GM23338 (cell line): ENCODE measurements at regions not wholly inside any gene's neighbourhood (a gene's known extent, or its start where the extent isn't known, plus 50 kb on each side); places are given as distances from the start of the nearest gene placed in this dataset.

Experiments
- ATAC-seq: fragments of 200-7000 bp; cut with Tn5 transposase; 3 replicates; pipeline ENCODE4 v1.9.1; 2020
- DNase-seq: peaks from one replicate; pipeline ENCODE4 v3.0.0-alpha.2; 2015; ENCODE audit warnings: low spot score
- H2AFZ ChIP-seq: fragments of 200-600 bp; sonication (generic); 2 replicates; pipeline ENCODE4 v1.8.0; 2016; ENCODE audit warnings: antibody characterized with exemption, mild to moderate bottlenecking, moderate library complexity
- H3F3A ChIP-seq: fragments of 200-600 bp; sonication (generic); replicated peaks from 2 replicates; pipeline ENCODE4 v1.8.0; 2017; ENCODE audit warnings: antibody characterized with exemption, mixed run types, low read depth
- H3K27ac ChIP-seq: fragments of 200-600 bp; sonication (generic); 2 replicates; pipeline ENCODE4 v1.6.1; 2016; ENCODE audit warnings: low read depth
- H3K27me3 ChIP-seq: fragments of 200-600 bp; sonication (generic); 2 replicates; pipeline ENCODE4 v1.8.0; 2016; ENCODE audit warnings: mild to moderate bottlenecking, mixed run types, moderate library complexity; ENCODE audit not compliant: insufficient read depth
- H3K36me3 ChIP-seq: fragments of 200-600 bp; sonication (generic); 2 replicates; pipeline ENCODE4 v1.8.0; 2016; ENCODE audit warnings: mild to moderate bottlenecking; ENCODE audit not compliant: insufficient read depth
- H3K4me1 ChIP-seq: fragments of 200-600 bp; sonication (generic); 2 replicates; pipeline ENCODE4 v1.8.0; 2016; ENCODE audit warnings: mild to moderate bottlenecking, moderate library complexity; ENCODE audit not compliant: insufficient read depth
- H3K4me2 ChIP-seq: fragments of 200-600 bp; sonication (generic); 2 replicates; pipeline ENCODE4 v1.7.1; 2017; ENCODE audit warnings: mixed run types
- H3K4me3 ChIP-seq: fragments of 200-600 bp; sonication (generic); 2 replicates; pipeline ENCODE4 v1.6.1; 2016; ENCODE audit warnings: mixed run types
- H3K79me2 ChIP-seq: fragments of 200-600 bp; sonication (generic); replicated peaks from 2 replicates; pipeline ENCODE4 v1.8.0; 2017; ENCODE audit warnings: mild to moderate bottlenecking; ENCODE audit not compliant: insufficient read depth
- H3K9me2 ChIP-seq: fragments of 200-600 bp; sonication (generic); 2 replicates; pipeline ENCODE4 v1.8.0; 2017; ENCODE audit not compliant: insufficient read depth
- H4K20me1 ChIP-seq: fragments of 200-600 bp; sonication (generic); replicated peaks from 2 replicates; pipeline ENCODE4 v1.8.0; 2017; ENCODE audit warnings: mild to moderate bottlenecking; ENCODE audit not compliant: insufficient read depth
- H3K27ac Mint-ChIP-seq: 2 replicates; pipeline ENCODE4 v1.8.0; 2020; ENCODE audit warnings: inconsistent platforms, mild to moderate bottlenecking, moderate library complexity, mixed read lengths
- H3K27me3 Mint-ChIP-seq: 3 replicates; pipeline ENCODE4 v1.8.0; 2022; ENCODE audit warnings: low read depth, mild to moderate bottlenecking, moderate library complexity, mixed read lengths, inconsistent platforms; ENCODE audit not compliant: insufficient read depth, poor library complexity
- H3K36me3 Mint-ChIP-seq: 3 replicates; pipeline ENCODE4 v1.8.0; 2021; ENCODE audit warnings: low read depth, mild to moderate bottlenecking, inconsistent platforms, moderate library complexity, mixed read lengths
- H3K4me1 Mint-ChIP-seq: 3 replicates; pipeline ENCODE4 v1.8.0; 2020; ENCODE audit warnings: mild to moderate bottlenecking, inconsistent platforms, mixed read lengths
- H3K4me3 Mint-ChIP-seq: 3 replicates; pipeline ENCODE4 v1.8.0; 2021; ENCODE audit warnings: moderate library complexity, mild to moderate bottlenecking, inconsistent platforms, mixed read lengths
- H3K9me3 Mint-ChIP-seq: 3 replicates; pipeline ENCODE4 v1.8.0; 2020; ENCODE audit warnings: moderate library complexity, mild to moderate bottlenecking, inconsistent platforms, mixed read lengths
- EZH2 ChIP-seq: fragments of 200-600 bp; sonication (generic); IDR thresholded peaks from one replicate; pipeline ENCODE4 v1.8.0; 2017; ENCODE audit warnings: antibody characterized with exemption, mild to moderate bottlenecking, low read depth; ENCODE audit not compliant: unreplicated experiment
- EZH2phosphoT487 ChIP-seq: fragments of 200-600 bp; sonication (generic); IDR thresholded peaks from one replicate; pipeline ENCODE4 v1.8.1; 2018; ENCODE audit warnings: antibody characterized with exemption; ENCODE audit not compliant: unreplicated experiment
- JUNB ChIP-seq: IDR thresholded peaks from one replicate; pipeline ENCODE4 v1.6.1; 2016; ENCODE audit warnings: antibody characterized with exemption; ENCODE audit not compliant: unreplicated experiment
- NANOG ChIP-seq: IDR thresholded peaks from 2 replicates; pipeline ENCODE4 v1.6.1; 2016; ENCODE audit warnings: antibody characterized with exemption, borderline replicate concordance
- STAT1 ChIP-seq: IDR thresholded peaks from one replicate; pipeline ENCODE4 v1.6.1; 2016; ENCODE audit warnings: antibody characterized with exemption; ENCODE audit not compliant: unreplicated experiment
- ZNF114 ChIP-seq: fragments of 250-450 bp; sonication (Bioruptor Pico); IDR thresholded peaks from 2 replicates; pipeline ENCODE4 v1.5.0; 2020; ENCODE audit warnings: mild to moderate bottlenecking, moderate library complexity
- ZNF331 ChIP-seq: fragments of 250-450 bp; sonication (Bioruptor Pico); IDR thresholded peaks from 2 replicates; pipeline ENCODE4 v1.5.0; 2020; ENCODE audit warnings: low read depth, mild to moderate bottlenecking, moderate library complexity
- TF ChIP-seq, protein P1 (sequence below): fragments of 250-450 bp; sonication (Bioruptor Pico); IDR thresholded peaks from 2 replicates; pipeline ENCODE4 v1.5.0; 2020; ENCODE audit warnings: mild to moderate bottlenecking, moderate library complexity
- TF ChIP-seq, protein P2 (sequence below), 2 experiments: fragments of 200-600 bp in 1 of 2; sonication (generic) in 1 of 2; conservative IDR thresholded peaks; 2 replicates each; pipeline versions ENCODE4 v1.5.1 to v1.6.1; 2016 to 2017; ENCODE audit warnings: antibody characterized with exemption in 2 of 2, low read depth in 2 of 2, mild to moderate bottlenecking in 2 of 2, moderate library complexity in 1 of 2

DNA sequence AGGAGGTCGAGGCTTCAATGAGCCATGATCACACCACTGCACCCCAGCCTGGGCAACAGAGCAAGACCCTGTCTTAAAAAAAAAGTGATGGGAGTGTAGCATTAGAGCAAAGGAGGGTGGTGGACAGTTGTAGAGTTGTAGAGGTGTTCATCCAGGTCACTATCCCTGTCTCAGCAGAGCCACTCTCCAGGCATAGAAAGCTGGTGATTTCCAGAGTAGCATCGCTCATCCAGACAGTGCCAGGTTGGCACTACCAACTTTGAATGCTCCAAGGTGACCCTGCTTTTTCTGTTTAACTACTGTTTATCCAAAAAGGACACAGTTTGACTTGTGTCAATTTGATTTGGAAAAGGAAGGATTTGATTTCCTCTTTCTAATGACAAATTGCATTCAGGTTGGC lies 147.3 kb downstream of the USP46 start (continued):
- TF ChIP-seq, protein P1, sequence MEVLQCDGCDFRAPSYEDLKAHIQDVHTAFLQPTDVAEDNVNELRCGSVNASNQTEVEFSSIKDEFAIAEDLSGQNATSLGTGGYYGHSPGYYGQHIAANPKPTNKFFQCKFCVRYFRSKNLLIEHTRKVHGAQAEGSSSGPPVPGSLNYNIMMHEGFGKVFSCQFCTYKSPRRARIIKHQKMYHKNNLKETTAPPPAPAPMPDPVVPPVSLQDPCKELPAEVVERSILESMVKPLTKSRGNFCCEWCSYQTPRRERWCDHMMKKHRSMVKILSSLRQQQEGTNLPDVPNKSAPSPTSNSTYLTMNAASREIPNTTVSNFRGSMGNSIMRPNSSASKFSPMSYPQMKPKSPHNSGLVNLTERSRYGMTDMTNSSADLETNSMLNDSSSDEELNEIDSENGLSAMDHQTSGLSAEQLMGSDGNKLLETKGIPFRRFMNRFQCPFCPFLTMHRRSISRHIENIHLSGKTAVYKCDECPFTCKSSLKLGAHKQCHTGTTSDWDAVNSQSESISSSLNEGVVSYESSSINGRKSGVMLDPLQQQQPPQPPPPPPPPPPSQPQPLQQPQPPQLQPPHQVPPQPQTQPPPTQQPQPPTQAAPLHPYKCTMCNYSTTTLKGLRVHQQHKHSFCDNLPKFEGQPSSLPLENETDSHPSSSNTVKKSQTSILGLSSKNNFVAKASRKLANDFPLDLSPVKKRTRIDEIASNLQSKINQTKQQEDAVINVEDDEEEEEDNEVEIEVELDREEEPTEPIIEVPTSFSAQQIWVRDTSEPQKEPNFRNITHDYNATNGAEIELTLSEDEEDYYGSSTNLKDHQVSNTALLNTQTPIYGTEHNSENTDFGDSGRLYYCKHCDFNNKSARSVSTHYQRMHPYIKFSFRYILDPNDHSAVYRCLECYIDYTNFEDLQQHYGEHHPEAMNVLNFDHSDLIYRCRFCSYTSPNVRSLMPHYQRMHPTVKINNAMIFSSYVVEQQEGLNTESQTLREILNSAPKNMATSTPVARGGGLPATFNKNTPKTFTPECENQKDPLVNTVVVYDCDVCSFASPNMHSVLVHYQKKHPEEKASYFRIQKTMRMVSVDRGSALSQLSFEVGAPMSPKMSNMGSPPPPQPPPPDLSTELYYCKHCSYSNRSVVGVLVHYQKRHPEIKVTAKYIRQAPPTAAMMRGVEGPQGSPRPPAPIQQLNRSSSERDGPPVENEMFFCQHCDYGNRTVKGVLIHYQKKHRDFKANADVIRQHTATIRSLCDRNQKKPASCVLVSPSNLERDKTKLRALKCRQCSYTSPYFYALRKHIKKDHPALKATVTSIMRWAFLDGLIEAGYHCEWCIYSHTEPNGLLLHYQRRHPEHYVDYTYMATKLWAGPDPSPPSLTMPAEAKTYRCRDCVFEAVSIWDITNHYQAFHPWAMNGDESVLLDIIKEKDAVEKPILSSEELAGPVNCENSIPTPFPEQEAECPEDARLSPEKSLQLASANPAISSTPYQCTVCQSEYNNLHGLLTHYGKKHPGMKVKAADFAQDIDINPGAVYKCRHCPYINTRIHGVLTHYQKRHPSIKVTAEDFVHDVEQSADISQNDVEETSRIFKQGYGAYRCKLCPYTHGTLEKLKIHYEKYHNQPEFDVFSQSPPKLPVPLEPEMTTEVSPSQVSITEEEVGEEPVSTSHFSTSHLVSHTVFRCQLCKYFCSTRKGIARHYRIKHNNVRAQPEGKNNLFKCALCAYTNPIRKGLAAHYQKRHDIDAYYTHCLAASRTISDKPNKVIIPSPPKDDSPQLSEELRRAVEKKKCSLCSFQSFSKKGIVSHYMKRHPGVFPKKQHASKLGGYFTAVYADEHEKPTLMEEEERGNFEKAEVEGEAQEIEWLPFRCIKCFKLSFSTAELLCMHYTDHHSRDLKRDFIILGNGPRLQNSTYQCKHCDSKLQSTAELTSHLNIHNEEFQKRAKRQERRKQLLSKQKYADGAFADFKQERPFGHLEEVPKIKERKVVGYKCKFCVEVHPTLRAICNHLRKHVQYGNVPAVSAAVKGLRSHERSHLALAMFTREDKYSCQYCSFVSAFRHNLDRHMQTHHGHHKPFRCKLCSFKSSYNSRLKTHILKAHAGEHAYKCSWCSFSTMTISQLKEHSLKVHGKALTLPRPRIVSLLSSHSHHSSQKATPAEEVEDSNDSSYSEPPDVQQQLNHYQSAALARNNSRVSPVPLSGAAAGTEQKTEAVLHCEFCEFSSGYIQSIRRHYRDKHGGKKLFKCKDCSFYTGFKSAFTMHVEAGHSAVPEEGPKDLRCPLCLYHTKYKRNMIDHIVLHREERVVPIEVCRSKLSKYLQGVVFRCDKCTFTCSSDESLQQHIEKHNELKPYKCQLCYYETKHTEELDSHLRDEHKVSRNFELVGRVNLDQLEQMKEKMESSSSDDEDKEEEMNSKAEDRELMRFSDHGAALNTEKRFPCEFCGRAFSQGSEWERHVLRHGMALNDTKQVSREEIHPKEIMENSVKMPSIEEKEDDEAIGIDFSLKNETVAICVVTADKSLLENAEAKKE (CRISPR knock-in tag): no peak
- TF ChIP-seq JUNB (no peak), ZNF114 (CRISPR knock-in tag) (no peak), STAT1 (no peak), EZH2phosphoT487 (no peak), ZNF331 (CRISPR knock-in tag) (no peak), NANOG (no peak), EZH2 (no peak)
- TF ChIP-seq, protein P2, sequence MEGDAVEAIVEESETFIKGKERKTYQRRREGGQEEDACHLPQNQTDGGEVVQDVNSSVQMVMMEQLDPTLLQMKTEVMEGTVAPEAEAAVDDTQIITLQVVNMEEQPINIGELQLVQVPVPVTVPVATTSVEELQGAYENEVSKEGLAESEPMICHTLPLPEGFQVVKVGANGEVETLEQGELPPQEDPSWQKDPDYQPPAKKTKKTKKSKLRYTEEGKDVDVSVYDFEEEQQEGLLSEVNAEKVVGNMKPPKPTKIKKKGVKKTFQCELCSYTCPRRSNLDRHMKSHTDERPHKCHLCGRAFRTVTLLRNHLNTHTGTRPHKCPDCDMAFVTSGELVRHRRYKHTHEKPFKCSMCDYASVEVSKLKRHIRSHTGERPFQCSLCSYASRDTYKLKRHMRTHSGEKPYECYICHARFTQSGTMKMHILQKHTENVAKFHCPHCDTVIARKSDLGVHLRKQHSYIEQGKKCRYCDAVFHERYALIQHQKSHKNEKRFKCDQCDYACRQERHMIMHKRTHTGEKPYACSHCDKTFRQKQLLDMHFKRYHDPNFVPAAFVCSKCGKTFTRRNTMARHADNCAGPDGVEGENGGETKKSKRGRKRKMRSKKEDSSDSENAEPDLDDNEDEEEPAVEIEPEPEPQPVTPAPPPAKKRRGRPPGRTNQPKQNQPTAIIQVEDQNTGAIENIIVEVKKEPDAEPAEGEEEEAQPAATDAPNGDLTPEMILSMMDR (conservative IDR thresholded peaks at IDR 0.05; ENCODE audit: low read depth in 2 of 2): no peak

DNA sequence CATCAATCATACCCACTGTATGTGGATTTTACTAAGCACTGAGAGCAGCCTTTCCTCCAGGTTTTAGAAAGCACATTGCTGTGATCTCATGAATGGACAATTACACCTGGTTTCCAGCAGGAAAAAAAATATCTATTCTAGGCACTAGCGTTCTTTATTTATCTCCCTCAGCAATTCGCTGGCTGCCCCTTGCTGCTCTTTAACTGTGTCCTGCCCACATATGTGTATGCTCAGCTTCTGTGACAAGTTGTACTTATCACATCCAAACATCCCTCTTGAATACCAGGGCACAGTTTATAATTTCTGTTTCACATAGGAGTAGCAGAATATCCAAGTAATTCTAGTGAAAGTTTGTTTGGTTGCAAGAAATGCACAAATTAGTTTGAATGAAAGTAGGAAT lies 146.8 kb downstream of the USP46 start:
- ATAC-seq (no peak), DNase-seq (no peak)
- H3F3A ChIP-seq: no peaks in the 10 kb centered on the region
- no peak overlapping the region for H3K4me2 ChIP-seq
- H3K27me3 Mint-ChIP-seq: peaks cover 1% of the 10 kb centered on the region
- H3K9me2 ChIP-seq: no peaks in the 10 kb centered on the region
- 0 out of 3 replicates have a peak, but pooled peaks cover 3% of the 10 kb centered on the region for H3K36me3 Mint-ChIP-seq
- H4K20me1 ChIP-seq: no peaks in the 10 kb centered on the region
- H3K4me3 Mint-ChIP-seq: no peak overlapping the region
- no peaks in the 10 kb centered on the region for H3K4me1 ChIP-seq
- no peak overlapping the region for H3K4me3 ChIP-seq
- no peaks in the 10 kb centered on the region for H3K4me1 Mint-ChIP-seq
- H3K9me3 Mint-ChIP-seq: peaks cover 13% of the 10 kb centered on the region; the same call in 2 of the 3 replicates
- no peaks in the 10 kb centered on the region for H3K36me3 ChIP-seq
- H3K27ac Mint-ChIP-seq: no peak overlapping the region
- H3K27ac ChIP-seq: no peak overlapping the region
- no peaks in the 10 kb centered on the region for H3K79me2 ChIP-seq
- no peaks in the 10 kb centered on the region for H3K27me3 ChIP-seq
- H2AFZ ChIP-seq: no peak overlapping the region
- TF ChIP-seq, protein P2 (conservative IDR thresholded peaks at IDR 0.05; ENCODE audit: low read depth in 2 of 2): no peak
- TF ChIP-seq STAT1: no peak
- TF ChIP-seq ZNF114 (CRISPR knock-in tag): no peak
